Heart left ventricle (tissue), 13 donors: ENCODE measurements at regions not wholly inside any gene's neighbourhood (a gene's known extent, or its start where the extent isn't known, plus 50 kb on each side); places are given as distances from the start of the nearest gene placed in this dataset.

ENCODE experiments used
- CTCF ChIP-seq, 12 donors: fragments of 200-600 bp; sonication (generic) in 4 of 12; IDR thresholded peaks; one replicate each; pipeline versions ENCODE4 v1.5.0 to v1.8.0; 2018 to 2022; ENCODE audit warnings: antibody characterized with exemption in 12 of 12, mild to moderate bottlenecking in 5 of 12
- POLR2A ChIP-seq, 2 donors: fragments of 450-650 bp; IDR thresholded peaks; one replicate each; pipeline ENCODE4 v1.6.1; 2017; ENCODE audit warnings: antibody characterized with exemption in 2 of 2, mild to moderate bottlenecking in 2 of 2, moderate library complexity in 2 of 2
- donor health status: ischemic (EF 13 %, LVEDD 7.1; RV severe dilation, severe dysfunction).
- donor health status: DM: no; HTN: yes; CAD: no.
- donor health status: DM: no; HTN: no; CAD: no.
- donor health status: ischemic (EF 25% LVEDD 6.9; RV normal size, moderate dysfunction).
- donor health status: ischemic (EF 25% LVEDD 5.7; RV mildly dilated, moderate dysfunction).
- donor health status: ischemic (EF 35%, LVEDD 5.7; RV mildly dilated, moderate dysfunction).
- donor health status: nonischemic (EF 11% LVEDD 7.7; RV severe dilation, severe dysfunction).
- donor health status: DM: yes; HTN: yes; CAD: no.
- donor health status: PGD.
- donor health status: ischemic (EF 29% LVEDD 5.4; RV normal size, mild dysfunction).
- donor health status: nonischemic (EF 23%, LVEDD 6.1; RV moderate dilation, normal function).

GRCh38 chr13:104170980-104171555 lies 1104.9 kb upstream of the SLC10A2 start:
- TF ChIP-seq CTCF (IDR thresholded peaks at IDR 0.05) = no peak
- no peak for TF ChIP-seq POLR2A (IDR thresholded peaks at IDR 0.05)
